GM12864 (cell line): ENCODE measurements at regions not wholly inside any gene's neighbourhood (a gene's known extent, or its start where the extent isn't known, plus 50 kb on each side); places are given as distances from the start of the nearest gene placed in this dataset.

Experiments used
- DNase-seq: peaks from one replicate; pipeline ENCODE4 v3.0.0-alpha.2; 2011; ENCODE audit warnings: low read depth
- H3K4me3 ChIP-seq: 2 replicates; pipeline ENCODE4 v1.5.1; 2011; ENCODE audit warnings: mild to moderate bottlenecking, low read depth, low read length, control low read depth
- TF ChIP-seq, protein P1 (sequence below): IDR thresholded peaks from 2 replicates; pipeline ENCODE4 v1.5.1; 2011; ENCODE audit warnings: low read depth, mild to moderate bottlenecking, moderate library complexity, low read length, control low read depth, inconsistent platforms; ENCODE audit errors: missing control alignments

- no peak for DNase-seq
- H3K4me3 ChIP-seq: no peak overlapping the region
- TF ChIP-seq, protein P1, sequence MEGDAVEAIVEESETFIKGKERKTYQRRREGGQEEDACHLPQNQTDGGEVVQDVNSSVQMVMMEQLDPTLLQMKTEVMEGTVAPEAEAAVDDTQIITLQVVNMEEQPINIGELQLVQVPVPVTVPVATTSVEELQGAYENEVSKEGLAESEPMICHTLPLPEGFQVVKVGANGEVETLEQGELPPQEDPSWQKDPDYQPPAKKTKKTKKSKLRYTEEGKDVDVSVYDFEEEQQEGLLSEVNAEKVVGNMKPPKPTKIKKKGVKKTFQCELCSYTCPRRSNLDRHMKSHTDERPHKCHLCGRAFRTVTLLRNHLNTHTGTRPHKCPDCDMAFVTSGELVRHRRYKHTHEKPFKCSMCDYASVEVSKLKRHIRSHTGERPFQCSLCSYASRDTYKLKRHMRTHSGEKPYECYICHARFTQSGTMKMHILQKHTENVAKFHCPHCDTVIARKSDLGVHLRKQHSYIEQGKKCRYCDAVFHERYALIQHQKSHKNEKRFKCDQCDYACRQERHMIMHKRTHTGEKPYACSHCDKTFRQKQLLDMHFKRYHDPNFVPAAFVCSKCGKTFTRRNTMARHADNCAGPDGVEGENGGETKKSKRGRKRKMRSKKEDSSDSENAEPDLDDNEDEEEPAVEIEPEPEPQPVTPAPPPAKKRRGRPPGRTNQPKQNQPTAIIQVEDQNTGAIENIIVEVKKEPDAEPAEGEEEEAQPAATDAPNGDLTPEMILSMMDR: no peak
These were observed 664.9 kb downstream of the VRK1 start for GRCh38 chr14:97462081-97462480.

- no peak for DNase-seq
- TF ChIP-seq, protein P1: no peak
- no peak overlapping the region for H3K4me3 ChIP-seq
These were observed 671.0 kb downstream of the VRK1 start for GRCh38 chr14:97468220-97468619.

- TF ChIP-seq, protein P1: no peak
- H3K4me3 ChIP-seq: no peak overlapping the region
- DNase-seq: no peak
These were observed 680.2 kb downstream of the VRK1 start for GRCh38 chr14:97477353-97477752.

GRCh38 chr14:97485201-97485600, 688.0 kb downstream of the VRK1 start:
- DNase-seq: no peak
- TF ChIP-seq, protein P1: no peak
- H3K4me3 ChIP-seq: no peak overlapping the region

DNA sequence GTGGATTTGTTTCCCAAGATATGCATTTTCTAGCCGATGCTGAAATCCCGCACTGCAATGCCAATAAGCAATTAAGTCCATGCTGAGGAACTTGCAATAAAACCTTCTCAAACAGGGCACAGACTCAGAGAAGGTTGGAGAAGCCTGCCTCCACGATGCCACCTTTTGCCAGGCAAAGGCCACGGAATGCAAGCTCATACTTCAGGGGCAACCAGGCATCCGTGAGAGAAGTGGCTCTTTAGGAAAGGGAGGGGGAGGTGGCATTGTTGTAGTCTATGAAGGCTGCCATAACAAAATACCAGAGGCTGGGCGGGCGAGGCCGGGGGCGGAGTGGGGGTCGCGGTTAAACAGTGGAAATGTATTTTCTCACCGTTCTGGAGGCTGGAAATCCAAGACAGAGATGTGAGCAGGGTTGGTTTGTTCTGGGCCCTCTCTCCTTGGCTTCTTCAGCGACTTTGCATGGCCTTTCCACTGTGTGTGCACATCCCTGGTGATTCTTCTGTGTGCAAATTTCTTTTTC, 689.5 kb downstream of the VRK1 start:
- TF ChIP-seq, protein P1: no peak
- DNase-seq: no peak
- no peak overlapping the region for H3K4me3 ChIP-seq

- no peak overlapping the region for H3K4me3 ChIP-seq
- TF ChIP-seq, protein P1: no peak
- no peak for DNase-seq
These were observed 692.6 kb downstream of the VRK1 start for GRCh38 chr14:97489750-97490149.

- DNase-seq: no peak
- TF ChIP-seq, protein P1: no peak
- H3K4me3 ChIP-seq: no peak overlapping the region
These were observed 693.4 kb downstream of the VRK1 start for GRCh38 chr14:97490521-97491070.
